Heart left ventricle (tissue), 16 donors: ENCODE measurements at regions not wholly inside any gene's neighbourhood (a gene's known extent, or its start where the extent isn't known, plus 50 kb on each side); places are given as distances from the start of the nearest gene placed in this dataset.

Source experiments
- ATAC-seq, 4 donors: fragments of 200-7000 bp; cut with Tn5 transposase; one replicate each; pipeline ENCODE4 v1.9.1; 2020 to 2022; ENCODE audit warnings: moderate library complexity in 4 of 4, mild to moderate bottlenecking in 3 of 4, moderate number of reproducible peaks in 1 of 4
- DNase-seq, 5 donors: peaks; one replicate each; pipeline ENCODE4 v3.0.0-alpha.2; 2020
- H3K27ac ChIP-seq, 12 donors: fragments of 200-600 bp; sonication (generic) in 4 of 12; one replicate each; pipeline versions ENCODE4 v1.5.0 to v1.8.0; 2016 to 2022; ENCODE audit warnings: mild to moderate bottlenecking in 2 of 12
- H3K27me3 ChIP-seq, 9 donors: fragments of 200-600 bp; sonication (generic) in 2 of 9; one replicate each; pipeline versions ENCODE4 v1.5.1 to v1.8.0; 2016 to 2022; ENCODE audit warnings: mild to moderate bottlenecking in 3 of 9
- H3K36me3 ChIP-seq, 9 donors: fragments of 200-600 bp; sonication (generic) in 2 of 9; one replicate each; pipeline versions ENCODE4 v1.5.0 to v1.8.0; 2018 to 2022; ENCODE audit warnings: mild to moderate bottlenecking in 2 of 9
- H3K4me1 ChIP-seq, 12 donors: fragments of 200-600 bp; sonication (generic) in 4 of 12; one replicate each; pipeline versions ENCODE4 v1.5.0 to v1.8.0; 2016 to 2022; ENCODE audit warnings: mild to moderate bottlenecking in 3 of 12
- H3K4me3 ChIP-seq, 12 donors: fragments of 200-600 bp; sonication (generic) in 4 of 12; one replicate each; pipeline versions ENCODE4 v1.5.0 to v1.8.0; 2017 to 2022; ENCODE audit warnings: mild to moderate bottlenecking in 9 of 12, moderate library complexity in 4 of 12
- H3K9me3 ChIP-seq, 12 donors: fragments of 200-600 bp; sonication (generic) in 4 of 12; one replicate each; pipeline versions ENCODE4 v1.5.0 to v1.8.0; 2016 to 2022; ENCODE audit warnings: mild to moderate bottlenecking in 1 of 12
- CTCF ChIP-seq, 12 donors: fragments of 200-600 bp; sonication (generic) in 4 of 12; IDR thresholded peaks; one replicate each; pipeline versions ENCODE4 v1.5.0 to v1.8.0; 2018 to 2022; ENCODE audit warnings: antibody characterized with exemption in 12 of 12, mild to moderate bottlenecking in 5 of 12
- POLR2A ChIP-seq, 2 donors: fragments of 450-650 bp; IDR thresholded peaks; one replicate each; pipeline ENCODE4 v1.6.1; 2017; ENCODE audit warnings: antibody characterized with exemption in 2 of 2, mild to moderate bottlenecking in 2 of 2, moderate library complexity in 2 of 2
- WGBS, 4 donors: extraction: QIAGEN DNeasy Blood & Tissue Kit in 2 of 4; methylation state at CpG; one replicate each; pipeline versions ENCODE4 v1.1.5 to v1.1.7; 2013 to 2018; 5-methylcytosine and 5-hydroxymethylcytosine counted together
- intact Hi-C, 10 donors: fragments of 100-400 bp; cut with DNase I; formaldehyde crosslinking; loops; one replicate each; pipeline versions ENCODE4 v1.11.1 to v1.14.2; 2022
- donor health status: ischemic (EF 13 %, LVEDD 7.1; RV severe dilation, severe dysfunction).
- donor health status: healthy with polysubstance abuse.
- donor health status: DM: no; HTN: yes; CAD: no.
- donor health status: DM: no; HTN: no; CAD: no.
- donor health status: ischemic (EF 25% LVEDD 6.9; RV normal size, moderate dysfunction).
- donor health status: ischemic (EF 25% LVEDD 5.7; RV mildly dilated, moderate dysfunction).
- donor health status: healthy.
- donor health status: DM: yes; HTN: yes; CAD: no.
- donor health status: ischemic (EF 35%, LVEDD 5.7; RV mildly dilated, moderate dysfunction).
- donor health status: nonischemic (EF 11% LVEDD 7.7; RV severe dilation, severe dysfunction).
- donor health status: DM: yes; HTN: yes; CAD: no.
- donor health status: PGD.
- donor health status: ischemic (EF 29% LVEDD 5.4; RV normal size, mild dysfunction).
- donor health status: nonischemic (EF 23%, LVEDD 6.1; RV moderate dilation, normal function).

DNA sequence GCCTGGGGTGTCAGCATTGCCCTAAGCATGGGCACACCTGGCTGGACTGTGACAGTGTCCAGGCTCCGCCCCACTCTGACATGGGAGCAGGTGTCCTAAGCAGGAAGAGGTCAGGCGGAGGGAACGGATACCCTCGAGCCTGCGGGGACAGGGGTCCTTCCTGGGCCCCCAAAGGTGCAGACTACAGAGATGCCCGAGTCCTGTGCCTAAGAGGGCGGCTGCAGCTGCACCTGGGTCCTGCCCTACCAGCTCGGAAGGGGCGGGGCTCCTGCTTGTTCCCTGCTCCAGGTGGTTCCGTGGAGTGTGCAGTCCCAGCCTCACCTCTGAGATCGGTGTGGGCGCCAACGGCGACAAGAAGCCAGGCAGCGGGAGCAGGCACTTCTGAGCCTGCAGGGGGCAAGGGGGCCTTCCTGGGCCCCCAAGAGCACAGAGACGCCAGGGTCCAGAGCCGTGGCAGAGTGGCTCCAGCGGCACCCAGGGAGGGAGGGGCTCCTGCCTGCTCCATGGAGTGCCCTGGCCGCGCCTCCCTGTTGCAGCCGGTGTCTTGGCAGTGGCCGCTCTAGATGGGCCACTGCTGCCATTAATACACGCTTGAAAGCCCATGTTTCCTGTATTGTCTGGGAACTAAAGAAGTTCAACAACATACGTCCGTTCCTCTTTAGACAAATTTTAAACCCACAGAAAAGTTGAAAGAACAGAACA lies 64.5 kb upstream of the CACNA2D1 start:
- TF ChIP-seq CTCF (IDR thresholded peaks at IDR 0.05) (no peak), POLR2A (IDR thresholded peaks at IDR 0.05) (no peak)
- DNase-seq (no peak), ATAC-seq (peak in 2 of 4 donors; percentile 36 to 41)
- Histone ChIP-seq H3K9me3 (no peaks in the 10 kb centered on the region), H3K27me3 (peaks cover 0 to 3% (median 0%) of the 10 kb centered on the region in 9 donors), H3K27ac (no peak overlapping the region), H3K36me3 (no peaks in the 10 kb centered on the region), H3K4me1 (no peaks in the 10 kb centered on the region), H3K4me3 (no peak overlapping the region)
- WGBS, 4 donors, result 47 to 74% (median 57%) methylated on average over 8 to 25 of the region's 25 CpGs
- intact Hi-C loops, result loop anchor here in 1 of 10 donors (10.0 kb wide), 1 partner anchor 47 kb away; no protein-coding TSS in a partner anchor

DNA sequence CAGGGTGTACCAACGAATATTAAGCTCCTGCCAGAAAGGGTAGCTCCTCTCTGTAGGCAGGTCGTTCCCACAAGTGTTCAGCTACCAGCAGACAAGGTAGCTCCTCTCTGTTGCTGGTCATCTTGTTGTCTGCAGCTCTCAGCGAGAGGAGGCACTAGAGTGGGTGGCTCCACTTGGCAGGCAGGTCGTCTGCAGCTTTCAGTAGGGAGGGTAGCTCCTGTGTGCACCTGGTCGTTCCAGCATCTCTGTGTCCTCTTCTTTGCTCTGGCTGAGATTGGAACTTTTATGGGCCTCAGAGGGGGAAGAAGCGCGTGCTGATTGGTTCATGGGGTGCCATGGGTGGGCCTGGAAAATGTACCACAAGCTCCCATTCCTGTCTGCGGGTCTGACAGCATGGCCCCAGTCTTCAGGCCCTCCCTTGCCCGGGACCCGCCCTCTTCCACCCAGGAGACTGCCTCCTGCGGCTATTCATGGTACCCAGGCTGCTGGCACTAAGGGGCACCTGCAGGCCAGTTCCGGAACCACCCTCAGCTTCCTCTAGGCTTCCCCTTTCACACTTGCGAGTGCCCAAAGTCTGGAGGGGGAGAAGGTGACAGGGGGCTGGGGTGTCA lies 63.9 kb upstream of the CACNA2D1 start:
- intact Hi-C loops, result loop anchor here in 1 of 10 donors (10.0 kb wide), 1 partner anchor 47 kb away; no protein-coding TSS in a partner anchor
- no peaks in the 10 kb centered on the region for H3K36me3 ChIP-seq
- TF ChIP-seq CTCF (IDR thresholded peaks at IDR 0.05), result no peak
- no peak for TF ChIP-seq POLR2A (IDR thresholded peaks at IDR 0.05)
- H3K9me3 ChIP-seq, result no peaks in the 10 kb centered on the region
- H3K27me3 ChIP-seq, result peaks cover 0 to 3% (median 0%) of the 10 kb centered on the region in 9 donors
- DNase-seq, result no peak
- no peak for ATAC-seq
- H3K4me3 ChIP-seq, result no peak overlapping the region
- H3K27ac ChIP-seq, result no peak overlapping the region
- H3K4me1 ChIP-seq, result no peaks in the 10 kb centered on the region
- 84 to 91% (median 87%) methylated on average over 12 to 13 of the region's 13 CpGs for WGBS, 4 donors

DNA sequence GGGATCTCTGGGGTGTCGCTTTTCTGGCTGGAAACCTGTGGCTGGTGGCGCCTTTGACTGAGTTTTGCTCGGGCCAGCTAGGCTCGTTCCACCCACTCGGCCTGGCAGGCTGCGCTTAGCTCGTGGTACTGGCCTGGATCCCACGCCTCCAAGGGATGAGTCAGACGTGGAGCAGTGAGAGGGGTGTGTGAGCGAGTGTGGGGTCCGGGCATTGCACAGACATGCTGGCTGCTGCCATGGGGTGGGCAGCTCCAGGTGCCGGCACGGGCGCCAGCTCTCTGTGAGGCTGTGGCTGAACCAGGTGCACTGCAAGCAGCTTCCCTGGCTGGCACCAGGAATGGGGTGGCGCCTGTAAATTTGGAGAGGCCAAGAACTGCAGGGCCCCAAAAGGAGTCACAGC lies 63.1 kb upstream of the CACNA2D1 start:
- Histone ChIP-seq H3K4me3 (no peak overlapping the region), H3K36me3 (no peaks in the 10 kb centered on the region), H3K9me3 (no peaks in the 10 kb centered on the region), H3K27me3 (peaks cover 0 to 3% (median 0%) of the 10 kb centered on the region in 9 donors), H3K4me1 (no peaks in the 10 kb centered on the region), H3K27ac (no peak overlapping the region)
- DNase-seq (peak in 3 of 5 donors; percentile 24 to 41 (median 27)), ATAC-seq (peak in 3 of 4 donors; percentile 34 to 65 (median 63))
- WGBS, 4 donors, result 73 to 88% (median 80%) methylated on average over 14 to 15 of the region's 15 CpGs
- intact Hi-C loops, result loop anchor here in 1 of 10 donors (10.0 kb wide), 1 partner anchor 48 kb away; no protein-coding TSS in a partner anchor
- TF ChIP-seq POLR2A (IDR thresholded peaks at IDR 0.05) (no peak), CTCF (IDR thresholded peaks at IDR 0.05) (no peak)

GRCh38 chr7:82506208-82506607 lies 62.6 kb upstream of the CACNA2D1 start:
- no peaks in the 10 kb centered on the region for H3K36me3 ChIP-seq
- no peak overlapping the region for H3K4me3 ChIP-seq
- TF ChIP-seq POLR2A (IDR thresholded peaks at IDR 0.05) (no peak), CTCF (IDR thresholded peaks at IDR 0.05) (no peak)
- WGBS, 4 donors, result 44 to 66% (median 62%) methylated on average over 2 of the region's 2 CpGs
- H3K4me1 ChIP-seq, result no peaks in the 10 kb centered on the region
- intact Hi-C loops, result loop anchor here in 1 of 10 donors (10.0 kb wide), 1 partner anchor 49 kb away; no protein-coding TSS in a partner anchor
- peaks cover 0 to 3% (median 0%) of the 10 kb centered on the region in 9 donors for H3K27me3 ChIP-seq
- ATAC-seq (no peak), DNase-seq (no peak)
- no peaks in the 10 kb centered on the region for H3K9me3 ChIP-seq
- H3K27ac ChIP-seq, result no peak overlapping the region
